ENCODE measurements at regions not wholly inside any gene's neighbourhood (a gene's known extent, or its start where the extent isn't known, plus 50 kb on each side); places are given as distances from the start of the nearest gene placed in this dataset.
A peak's percentile ranks its signal among the peaks of the same experiment; 100 is the strongest.

GRCh38 chr3:66884659-66885058 lies 113.4 kb upstream of the KBTBD8 start:
- H3K4me1 ChIP-seq (ENCODE audit: control insufficient read depth in 1 of 2, insufficient read depth in 2 of 2, low read length in 2 of 2) = no peaks in the 10 kb centered on the region
- H3K4me3 ChIP-seq (replicated peaks in 1 of 2; ENCODE audit: low read depth in 1 of 2, low read length in 2 of 2) = no peak overlapping the region
- no TSS peak for BruUV-seq (replicated peaks)
- no peak overlapping the region for H2AFZ ChIP-seq (ENCODE audit: low read depth, low read length, poor library complexity, severe bottlenecking)
- no peaks in the 10 kb centered on the region for H3K9me3 ChIP-seq (ENCODE audit: control insufficient read depth in 1 of 2, insufficient read depth in 1 of 2, low read depth in 1 of 2, low read length in 2 of 2)
- no peaks in the 10 kb centered on the region for H3K79me2 ChIP-seq (ENCODE audit: insufficient read depth, low read length)
- TF ChIP-seq TCF7L2 (IDR thresholded peaks at IDR 0.05; ENCODE audit: borderline replicate concordance, extremely low read depth, insufficient read depth, insufficient read length) (no peak), RAD21 (IDR thresholded peaks at IDR 0.05; ENCODE audit: low read depth) (no peak), CBX3 (IDR thresholded peaks at IDR 0.05; ENCODE audit: low read depth) (no peak), POLR2AphosphoS5 (IDR thresholded peaks at IDR 0.05; ENCODE audit: low read depth, low read length) (no peak), JUND (IDR thresholded peaks at IDR 0.05) (no peak), YY1 (IDR thresholded peaks at IDR 0.05; ENCODE audit: extremely low read depth, insufficient replicate concordance, low read depth, low read length) (no peak)
- TF ChIP-seq, protein P1, sequence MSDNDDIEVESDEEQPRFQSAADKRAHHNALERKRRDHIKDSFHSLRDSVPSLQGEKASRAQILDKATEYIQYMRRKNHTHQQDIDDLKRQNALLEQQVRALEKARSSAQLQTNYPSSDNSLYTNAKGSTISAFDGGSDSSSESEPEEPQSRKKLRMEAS (IDR thresholded peaks at IDR 0.05) = no peak
- no peak overlapping the region for H3K9ac ChIP-seq (ENCODE audit: low read length)
- intact Hi-C loops (cut with micrococcal nuclease) = no loop called here
- no peaks in the 10 kb centered on the region for H3K27me3 ChIP-seq (ENCODE audit: insufficient read depth, low read length)
- no peaks in the 10 kb centered on the region for H3K36me3 ChIP-seq (ENCODE audit: control insufficient read depth in 1 of 2, insufficient read depth in 2 of 2, low read length in 2 of 2)
- RAD21 ChIA-PET (ENCODE audit: low non-redundant PET in 1 of 2, low total read pairs in 2 of 2, uncharacterized antibody in 2 of 2, unreplicated experiment in 2 of 2) = no interaction called here
- no peak for DNase-seq (ENCODE audit: low read depth, low spot score)
- H3K9me2 ChIP-seq (ENCODE audit: insufficient read depth) = no peaks in the 10 kb centered on the region
- ATAC-seq = no peak
- POLR2A ChIA-PET = no interaction called here
- H3K27ac ChIP-seq (ENCODE audit: low read depth, low read length) = no peak overlapping the region
- CTCF ChIA-PET = no interaction called here
- H4K20me1 ChIP-seq (ENCODE audit: insufficient read depth) = no peaks in the 10 kb centered on the region
- no peak overlapping the region for H3K4me2 ChIP-seq (ENCODE audit: low read length)

DNA sequence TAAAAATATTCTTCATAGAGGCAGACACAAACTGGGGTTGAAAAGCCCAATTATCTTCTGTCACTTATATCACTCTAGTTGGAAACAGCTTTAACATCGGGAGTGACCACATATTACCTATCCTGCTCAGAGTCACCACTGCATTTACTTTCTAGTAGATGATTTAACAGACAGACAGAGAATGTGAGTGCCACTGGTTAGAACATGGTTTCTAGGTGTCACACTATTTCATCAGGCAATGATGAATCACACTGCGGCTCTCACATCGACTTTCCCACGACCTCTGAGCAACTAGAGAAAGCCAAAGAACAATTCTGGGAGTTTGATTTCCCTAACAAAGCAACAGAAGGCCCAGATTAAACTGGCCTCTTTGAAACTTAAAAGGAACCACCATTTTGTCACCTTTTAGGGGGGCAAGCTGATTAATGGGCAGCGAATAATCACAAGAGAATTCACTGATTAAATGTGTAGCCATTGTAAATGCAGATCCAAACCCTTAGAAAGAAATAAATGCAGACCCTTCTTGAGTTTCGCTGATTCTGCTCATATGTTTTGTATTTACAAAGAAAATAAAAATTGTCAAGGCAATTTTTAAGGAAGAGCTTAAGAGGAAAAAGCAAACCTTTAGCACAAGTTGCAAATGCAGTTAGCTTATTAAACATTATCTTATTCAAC lies 112.6 kb upstream of the KBTBD8 start:
- Histone ChIP-seq H3K36me3 (ENCODE audit: control insufficient read depth in 1 of 2, insufficient read depth in 2 of 2, low read length in 2 of 2) (no peaks in the 10 kb centered on the region), H3K79me2 (ENCODE audit: insufficient read depth, low read length) (no peaks in the 10 kb centered on the region), H4K20me1 (ENCODE audit: insufficient read depth) (no peaks in the 10 kb centered on the region), H3K4me1 (ENCODE audit: control insufficient read depth in 1 of 2, insufficient read depth in 2 of 2, low read length in 2 of 2) (no peaks in the 10 kb centered on the region), H3K27ac (ENCODE audit: low read depth, low read length) (no peak overlapping the region), H2AFZ (ENCODE audit: low read depth, low read length, poor library complexity, severe bottlenecking) (no peak overlapping the region), H3K4me3 (replicated peaks in 1 of 2; ENCODE audit: low read depth in 1 of 2, low read length in 2 of 2) (no peak overlapping the region), H3K9ac (ENCODE audit: low read length) (no peak overlapping the region), H3K4me2 (ENCODE audit: low read length) (no peak overlapping the region), H3K27me3 (ENCODE audit: insufficient read depth, low read length) (no peaks in the 10 kb centered on the region), H3K9me3 (ENCODE audit: control insufficient read depth in 1 of 2, insufficient read depth in 1 of 2, low read depth in 1 of 2, low read length in 2 of 2) (no peaks in the 10 kb centered on the region), H3K9me2 (ENCODE audit: insufficient read depth) (no peaks in the 10 kb centered on the region)
- intact Hi-C loops (cut with micrococcal nuclease) = no loop called here
- no peak for ATAC-seq
- RAD21 ChIA-PET (ENCODE audit: low non-redundant PET in 1 of 2, low total read pairs in 2 of 2, uncharacterized antibody in 2 of 2, unreplicated experiment in 2 of 2) = no interaction called here
- peak; percentile 40 for DNase-seq (ENCODE audit: low read depth, low spot score)
- BruUV-seq (replicated peaks) = no TSS peak
- TF ChIP-seq, protein P2, sequence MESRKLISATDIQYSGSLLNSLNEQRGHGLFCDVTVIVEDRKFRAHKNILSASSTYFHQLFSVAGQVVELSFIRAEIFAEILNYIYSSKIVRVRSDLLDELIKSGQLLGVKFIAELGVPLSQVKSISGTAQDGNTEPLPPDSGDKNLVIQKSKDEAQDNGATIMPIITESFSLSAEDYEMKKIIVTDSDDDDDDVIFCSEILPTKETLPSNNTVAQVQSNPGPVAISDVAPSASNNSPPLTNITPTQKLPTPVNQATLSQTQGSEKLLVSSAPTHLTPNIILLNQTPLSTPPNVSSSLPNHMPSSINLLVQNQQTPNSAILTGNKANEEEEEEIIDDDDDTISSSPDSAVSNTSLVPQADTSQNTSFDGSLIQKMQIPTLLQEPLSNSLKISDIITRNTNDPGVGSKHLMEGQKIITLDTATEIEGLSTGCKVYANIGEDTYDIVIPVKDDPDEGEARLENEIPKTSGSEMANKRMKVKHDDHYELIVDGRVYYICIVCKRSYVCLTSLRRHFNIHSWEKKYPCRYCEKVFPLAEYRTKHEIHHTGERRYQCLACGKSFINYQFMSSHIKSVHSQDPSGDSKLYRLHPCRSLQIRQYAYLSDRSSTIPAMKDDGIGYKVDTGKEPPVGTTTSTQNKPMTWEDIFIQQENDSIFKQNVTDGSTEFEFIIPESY (IDR thresholded peaks at IDR 0.05; ENCODE audit: extremely low read depth, insufficient replicate concordance, low read length) = no peak
- 0 out of 2 replicates have a peak, but pooled peaks have one; percentile 21 for TF ChIP-seq FOSL1 (IDR thresholded peaks at IDR 0.05; ENCODE audit: low read depth)
- 0 out of 2 replicates have a peak, but pooled peaks have one; percentile 13 for TF ChIP-seq SP1 (IDR thresholded peaks at IDR 0.05; ENCODE audit: low read depth)
- peak; percentile 88 for TF ChIP-seq CEBPB (IDR thresholded peaks at IDR 0.05; ENCODE audit: low read depth)
- POLR2A ChIA-PET = no interaction called here
- CTCF ChIA-PET = no interaction called here

Data from HCT116 (cell line).